Progenitor cell of endocrine pancreas (in vitro differentiated cells): ENCODE measurements at regions not wholly inside any gene's neighbourhood (a gene's known extent, or its start where the extent isn't known, plus 50 kb on each side); places are given as distances from the start of the nearest gene placed in this dataset.

Source experiments
- DNase-seq: peaks from one replicate; pipeline ENCODE4 v3.0.0; 2021; ENCODE audit warnings: low spot score; ENCODE audit not compliant: unreplicated experiment
- H3K27ac Mint-ChIP-seq: 2 replicates; pipeline ENCODE4 v1.8.0; 2021; ENCODE audit warnings: mild to moderate bottlenecking, moderate library complexity, mixed read lengths
- H3K27me3 Mint-ChIP-seq: 2 replicates; pipeline ENCODE4 v1.8.0; 2021; ENCODE audit warnings: mixed read lengths
- H3K36me3 Mint-ChIP-seq: 2 replicates; pipeline ENCODE4 v1.8.0; 2022; ENCODE audit warnings: mixed read lengths; ENCODE audit not compliant: insufficient read depth
- H3K4me1 Mint-ChIP-seq: 2 replicates; pipeline ENCODE4 v1.8.0; 2021; ENCODE audit warnings: low read depth, mixed read lengths
- H3K4me3 Mint-ChIP-seq: 2 replicates; pipeline ENCODE4 v1.8.0; 2021; ENCODE audit warnings: low read depth, mild to moderate bottlenecking, moderate library complexity, mixed read lengths
- H3K9me3 Mint-ChIP-seq: 2 replicates; pipeline ENCODE4 v1.8.0; 2021; ENCODE audit warnings: low read depth, mixed read lengths
- CTCF ChIP-seq: fragments of 200-600 bp; sonication (generic); IDR thresholded peaks from one replicate; pipeline ENCODE4 v1.5.0; 2021; ENCODE audit warnings: antibody characterized with exemption, mild to moderate bottlenecking; ENCODE audit not compliant: unreplicated experiment

GRCh38 chr5:104412649-104413240 is 850.2 kb upstream of the NUDT12 start:
- Mint-ChIP-seq H3K4me3 (no peak overlapping the region), H3K4me1 (peaks cover 5% of the 10 kb centered on the region), H3K36me3 (no peaks in the 10 kb centered on the region), H3K27me3 (no peaks in the 10 kb centered on the region), H3K9me3 (peaks cover 6% of the 10 kb centered on the region), H3K27ac (peak overlapping the region; percentile 14)
- TF ChIP-seq CTCF = peak; percentile 59
- no peak for DNase-seq

- no peak overlapping the region for H3K27ac Mint-ChIP-seq
- DNase-seq = no peak
- no peaks in the 10 kb centered on the region for H3K36me3 Mint-ChIP-seq
- H3K4me1 Mint-ChIP-seq = no peaks in the 10 kb centered on the region
- TF ChIP-seq CTCF = no peak
- no peak overlapping the region for H3K4me3 Mint-ChIP-seq
- H3K9me3 Mint-ChIP-seq = peaks cover 12% of the 10 kb centered on the region
- no peaks in the 10 kb centered on the region for H3K27me3 Mint-ChIP-seq
Measured at GRCh38 chr5:104400941-104401340, 838.4 kb upstream of the NUDT12 start.

GRCh38 chr5:104385906-104386305 is 823.3 kb upstream of the NUDT12 start:
- no peaks in the 10 kb centered on the region for H3K4me1 Mint-ChIP-seq
- no peak overlapping the region for H3K4me3 Mint-ChIP-seq
- H3K27ac Mint-ChIP-seq = no peak overlapping the region

GRCh38 chr5:104375345-104375744 is 812.8 kb upstream of the NUDT12 start:
- H3K27ac Mint-ChIP-seq = no peak overlapping the region
- no peak overlapping the region for H3K4me3 Mint-ChIP-seq
- no peak for DNase-seq
- H3K9me3 Mint-ChIP-seq = no peaks in the 10 kb centered on the region
- TF ChIP-seq CTCF = no peak
- no peaks in the 10 kb centered on the region for H3K27me3 Mint-ChIP-seq
- H3K4me1 Mint-ChIP-seq = no peaks in the 10 kb centered on the region
- H3K36me3 Mint-ChIP-seq = no peaks in the 10 kb centered on the region

More at GRCh38 chr5:104385906-104386305, 823.3 kb upstream of the NUDT12 start:
- no peak for DNase-seq
- TF ChIP-seq CTCF = no peak
- Mint-ChIP-seq H3K9me3 (no peaks in the 10 kb centered on the region), H3K27me3 (no peaks in the 10 kb centered on the region), H3K36me3 (no peaks in the 10 kb centered on the region)

- Mint-ChIP-seq H3K4me3 (no peak overlapping the region), H3K27me3 (no peaks in the 10 kb centered on the region), H3K36me3 (no peaks in the 10 kb centered on the region), H3K9me3 (peaks cover 3% of the 10 kb centered on the region), H3K4me1 (no peaks in the 10 kb centered on the region), H3K27ac (no peak overlapping the region)
- no peak for TF ChIP-seq CTCF
- DNase-seq = no peak
Measured at GRCh38 chr5:104372796-104373195, 810.2 kb upstream of the NUDT12 start.
